HepG2 (cell line): ENCODE measurements at regions not wholly inside any gene's neighbourhood (a gene's known extent, or its start where the extent isn't known, plus 50 kb on each side); places are given as distances from the start of the nearest gene placed in this dataset.

Experiments
- ATAC-seq: fragments of 200-7000 bp; cut with Tn5 transposase; 3 replicates; pipeline ENCODE4 v1.9.1; 2020; ENCODE audit warnings: mild to moderate bottlenecking, moderate library complexity
- BruUV-seq: library from RNA; stranded (reverse); fragments of 400-500 nt; replicated peaks from 2 replicates; lab custom pipeline; 2021; lab: Mats Ljungman, UMichigan
- CTCF ChIA-PET: fragments of 300-600 bp; formaldehyde crosslinking; extraction: SDS; loops from one replicate; lab custom pipeline; 2021; ENCODE audit warnings: low total read pairs, inconsistent platforms, low intra/inter-chr PET ratio; lab: Yijun Ruan, JAX
- POLR2A ChIA-PET: fragments of 350-600 bp; sonication (Branson Sonifier 250); formaldehyde crosslinking; loops from one replicate; lab custom pipeline; 2020; ENCODE audit warnings: antibody characterized with exemption, inconsistent platforms; lab: Yijun Ruan, JAX
- DNase-seq: peaks from one replicate; pipeline ENCODE4 v3.0.0-alpha.2; 2015; ENCODE audit warnings: low spot score
- FAIRE-seq: peaks from 3 replicates; lab custom pipeline; 2011; peaks lifted over from hg19 to GRCh38; lab: Jason Lieb, UNC
- H2AFZ ChIP-seq: one replicate; pipeline ENCODE4 v1.6.1; 2011; ENCODE audit warnings: low read length, inconsistent platforms
- H3K27ac ChIP-seq: fragments of 300-600 bp; 3 replicates; pipeline ENCODE4 v1.8.0; 2011; ENCODE audit warnings: mixed run types, mild to moderate bottlenecking, mixed read lengths, low read length, inconsistent platforms; ENCODE audit not compliant: insufficient read depth; ENCODE audit errors: extremely low read length
- H3K27me3 ChIP-seq, 2 experiments: fragments of 200-600 bp in 1 of 2; 2 replicates in 1 of 2; 3 replicates in 1 of 2; pipeline versions ENCODE4 v1.6.0 to v1.8.0; 2011; ENCODE audit warnings: low read length in 2 of 2, mild to moderate bottlenecking in 2 of 2, moderate library complexity in 2 of 2, inconsistent platforms in 1 of 2; ENCODE audit not compliant: insufficient read depth in 2 of 2, control insufficient read depth in 1 of 2
- H3K36me3 ChIP-seq, 2 experiments: fragments of 200-600 bp in 1 of 2; replicated peaks in 1 of 2; 2 replicates in 1 of 2; 3 replicates in 1 of 2; pipeline versions ENCODE4 v1.5.1 to v1.8.0; 2011; ENCODE audit warnings: low read length in 2 of 2, inconsistent platforms in 1 of 2; ENCODE audit not compliant: insufficient read depth in 2 of 2, control insufficient read depth in 1 of 2
- H3K4me1 ChIP-seq: 2 replicates; pipeline ENCODE4 v1.5.1; 2012; ENCODE audit warnings: low read length, inconsistent platforms; ENCODE audit not compliant: insufficient read depth
- H3K4me2 ChIP-seq: 2 replicates; pipeline ENCODE4 v1.6.0; 2011; ENCODE audit warnings: low read depth, low read length, inconsistent platforms
- H3K4me3 ChIP-seq, 3 experiments: fragments of 200-600 bp in 1 of 3; sonication (generic), shearing (Covaris generic) in 1 of 3; replicated peaks in 1 of 3; 2 replicates each; pipeline ENCODE4 v1.5.1; 2011 to 2016; ENCODE audit warnings: low read length in 3 of 3, inconsistent platforms in 2 of 3, low read depth in 2 of 3, mild to moderate bottlenecking in 2 of 3, control low read depth in 1 of 3, mixed read lengths in 1 of 3; ENCODE audit not compliant: insufficient read depth in 1 of 3
- H3K79me2 ChIP-seq: one replicate; pipeline ENCODE4 v1.6.1; 2011; ENCODE audit warnings: low read length, inconsistent platforms; ENCODE audit not compliant: insufficient read depth
- H3K9ac ChIP-seq: 2 replicates; pipeline ENCODE4 v1.6.0; 2011; ENCODE audit warnings: mild to moderate bottlenecking, low read depth, low read length, inconsistent platforms; ENCODE audit not compliant: insufficient read depth
- H3K9me3 ChIP-seq: 2 replicates; pipeline ENCODE4 v1.5.1; 2012; ENCODE audit warnings: mild to moderate bottlenecking, low read length
- H4K20me1 ChIP-seq: 2 replicates; pipeline ENCODE4 v1.6.0; 2011; ENCODE audit warnings: inconsistent platforms, mild to moderate bottlenecking, low read length, moderate library complexity; ENCODE audit not compliant: insufficient read depth
- DMAP1 ChIP-seq: IDR thresholded peaks from 2 replicates; pipeline ENCODE4 v1.6.1; 2016
- ELF4 ChIP-seq: sonication (generic); formaldehyde crosslinking; IDR thresholded peaks from 2 replicates; pipeline ENCODE4 v1.5.0; 2020; ENCODE audit warnings: missing genetic modification reagents, mild to moderate bottlenecking, moderate library complexity, borderline replicate concordance
- FLYWCH1 ChIP-seq: sonication (generic); formaldehyde crosslinking; IDR thresholded peaks from 2 replicates; pipeline ENCODE4 v1.8.1; 2023; ENCODE audit warnings: mild to moderate bottlenecking, missing genetic modification reagents
- HNF4G ChIP-seq, 2 experiments: sonication (generic) in 1 of 2; formaldehyde crosslinking in 1 of 2; IDR thresholded peaks; 2 replicates each; pipeline versions ENCODE4 v1.4.0 to v1.6.1; 2011 to 2020; ENCODE audit warnings: borderline replicate concordance in 2 of 2, low read depth in 2 of 2, mild to moderate bottlenecking in 2 of 2, low read length in 1 of 2, missing genetic modification reagents in 1 of 2, moderate library complexity in 1 of 2
- MEF2D ChIP-seq: sonication (generic); formaldehyde crosslinking; IDR thresholded peaks from 2 replicates; pipeline ENCODE4 v1.5.1; 2020; ENCODE audit warnings: mild to moderate bottlenecking, missing genetic modification reagents
- MLLT10 ChIP-seq: sonication (generic); formaldehyde crosslinking; IDR thresholded peaks from 2 replicates; pipeline ENCODE4 v1.4.0; 2020; ENCODE audit warnings: missing genetic modification reagents
- MLX ChIP-seq: IDR thresholded peaks from 2 replicates; pipeline ENCODE4 v1.6.1; 2016
- SMARCE1 ChIP-seq: fragments of 450-650 bp; IDR thresholded peaks from 2 replicates; pipeline ENCODE4 v1.6.1; 2017; ENCODE audit warnings: borderline replicate concordance
- SP140L ChIP-seq: sonication (generic); formaldehyde crosslinking; IDR thresholded peaks from 2 replicates; pipeline ENCODE4 v1.4.0; 2020; ENCODE audit warnings: missing genetic modification reagents, borderline replicate concordance
- SPEN ChIP-seq: sonication (generic); formaldehyde crosslinking; IDR thresholded peaks from 2 replicates; pipeline ENCODE4 v1.5.1; 2020; ENCODE audit warnings: low read depth, mild to moderate bottlenecking, missing genetic modification reagents
- ZBTB33 ChIP-seq: sonication (generic); formaldehyde crosslinking; IDR thresholded peaks from 2 replicates; pipeline ENCODE4 v1.4.0; 2020; ENCODE audit warnings: missing genetic modification reagents
- ZNF572 ChIP-seq: sonication (generic); formaldehyde crosslinking; IDR thresholded peaks from 2 replicates; pipeline ENCODE4 v1.5.1; 2020; ENCODE audit warnings: mild to moderate bottlenecking, missing genetic modification reagents
- ZNF672 ChIP-seq: sonication (generic); formaldehyde crosslinking; IDR thresholded peaks from 2 replicates; pipeline ENCODE4 v1.8.1; 2022; ENCODE audit warnings: missing genetic modification reagents
- ZNF816 ChIP-seq: sonication (generic); formaldehyde crosslinking; IDR thresholded peaks from 2 replicates; pipeline ENCODE4 v1.8.0; 2022; ENCODE audit warnings: missing genetic modification reagents, mild to moderate bottlenecking, borderline replicate concordance
- WGBS: methylation state at CpG from one replicate; pipeline ENCODE4 v1.1.6; 2017; ENCODE audit warnings: low lambda C conversion rate; 5-methylcytosine and 5-hydroxymethylcytosine counted together
- in situ Hi-C: cut with HindIII; loops from 2 replicates; pipeline ENCODE4 v1.10.0; 2017; ENCODE audit warnings: low pct_unique_long_range_greater_than_20kb; ENCODE audit not compliant: extremely low pct_ligation_motif_present
- intact Hi-C: fragments of 100-400 bp; cut with micrococcal nuclease; formaldehyde crosslinking; loops from one replicate; pipeline ENCODE4 v1.10.0; 2022; ENCODE audit not compliant: unreplicated experiment
- TF ChIP-seq, protein P1 (sequence below): sonication (generic); formaldehyde crosslinking; IDR thresholded peaks from 2 replicates; pipeline ENCODE4 v1.8.1; 2022; ENCODE audit warnings: mild to moderate bottlenecking, missing genetic modification reagents
- TF ChIP-seq, protein P2 (sequence below): sonication (generic); formaldehyde crosslinking; IDR thresholded peaks from 2 replicates; pipeline ENCODE4 v1.8.1; 2023; ENCODE audit warnings: missing genetic modification reagents, inconsistent platforms, borderline replicate concordance

DNA sequence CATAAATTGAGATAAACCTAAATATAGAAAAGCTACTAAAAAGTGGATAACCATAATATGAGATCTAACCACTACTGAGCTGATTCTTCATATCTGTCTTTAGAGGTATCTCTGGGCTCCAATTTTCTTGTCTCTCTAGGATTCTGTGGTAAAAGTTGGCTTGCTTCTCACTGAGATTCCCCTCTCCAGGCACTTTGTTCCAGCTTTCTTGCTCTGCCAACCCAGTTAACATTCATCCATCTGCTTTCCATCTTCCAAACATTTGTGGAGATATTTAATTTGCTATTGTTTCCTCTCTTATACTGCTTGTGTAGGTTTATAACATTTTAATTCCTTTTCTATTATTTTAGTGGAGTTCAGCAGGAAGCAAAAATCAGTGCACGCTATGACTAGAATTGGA, 97.6 kb upstream of the LMCD1 start:
- BruUV-seq, result no TSS peak
- in situ Hi-C loops (no loop called here), intact Hi-C loops (no loop called here)
- H3K27me3 ChIP-seq, result no peaks in the 10 kb centered on the region
- TF ChIP-seq ZNF816, result no peak
- no peak for TF ChIP-seq SMARCE1
- TF ChIP-seq, protein P1, sequence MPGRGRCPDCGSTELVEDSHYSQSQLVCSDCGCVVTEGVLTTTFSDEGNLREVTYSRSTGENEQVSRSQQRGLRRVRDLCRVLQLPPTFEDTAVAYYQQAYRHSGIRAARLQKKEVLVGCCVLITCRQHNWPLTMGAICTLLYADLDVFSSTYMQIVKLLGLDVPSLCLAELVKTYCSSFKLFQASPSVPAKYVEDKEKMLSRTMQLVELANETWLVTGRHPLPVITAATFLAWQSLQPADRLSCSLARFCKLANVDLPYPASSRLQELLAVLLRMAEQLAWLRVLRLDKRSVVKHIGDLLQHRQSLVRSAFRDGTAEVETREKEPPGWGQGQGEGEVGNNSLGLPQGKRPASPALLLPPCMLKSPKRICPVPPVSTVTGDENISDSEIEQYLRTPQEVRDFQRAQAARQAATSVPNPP (CRISPR knock-in tag), result no peak
- no peak for TF ChIP-seq SPEN (CRISPR knock-in tag)
- no peak for TF ChIP-seq ELF4 (CRISPR knock-in tag)
- no peak overlapping the region for H3K4me2 ChIP-seq
- H3K79me2 ChIP-seq, result no peaks in the 10 kb centered on the region
- peaks cover 5% of the 10 kb centered on the region; the same call in 1 of the 2 replicates for H3K9me3 ChIP-seq
- no peaks in the 10 kb centered on the region for H4K20me1 ChIP-seq
- ATAC-seq (no peak), DNase-seq (no peak), FAIRE-seq (no peak)
- H2AFZ ChIP-seq, result no peak overlapping the region
- no peak overlapping the region for H3K9ac ChIP-seq
- H3K27ac ChIP-seq, result no peak overlapping the region
- no peaks in the 10 kb centered on the region for H3K4me1 ChIP-seq
- CTCF ChIA-PET, result no interaction called here
- POLR2A ChIA-PET, result no interaction called here
- H3K4me3 ChIP-seq, result no peak overlapping the region
- WGBS, result 36% methylated on average over 1 of the region's 1 CpG
- H3K36me3 ChIP-seq, result no peaks in the 10 kb centered on the region

- DNase-seq (no peak), ATAC-seq (no peak), FAIRE-seq (no peak)
- Histone ChIP-seq H3K4me2 (no peak overlapping the region), H3K4me3 (no peak overlapping the region), H3K36me3 (no peaks in the 10 kb centered on the region), H4K20me1 (no peaks in the 10 kb centered on the region), H3K4me1 (no peaks in the 10 kb centered on the region), H3K9me3 (peaks cover 5% of the 10 kb centered on the region; the same call in 1 of the 2 replicates), H3K9ac (no peak overlapping the region), H3K79me2 (no peaks in the 10 kb centered on the region), H2AFZ (no peak overlapping the region), H3K27me3 (no peaks in the 10 kb centered on the region), H3K27ac (no peak overlapping the region)
- CTCF ChIA-PET, result no interaction called here
- POLR2A ChIA-PET, result no interaction called here
- intact Hi-C loops (no loop called here), in situ Hi-C loops (no loop called here)
- WGBS, result 52% methylated on average over 2 of the region's 2 CpGs
- no TSS peak for BruUV-seq
- no peak for TF ChIP-seq MLX (CRISPR knock-in tag)
- TF ChIP-seq ZBTB33 (CRISPR knock-in tag), result no peak
- no peak for TF ChIP-seq ZNF672 (CRISPR knock-in tag)
- TF ChIP-seq MEF2D, result no peak
- no peak for TF ChIP-seq MLLT10 (CRISPR knock-in tag)
- TF ChIP-seq, protein P2, sequence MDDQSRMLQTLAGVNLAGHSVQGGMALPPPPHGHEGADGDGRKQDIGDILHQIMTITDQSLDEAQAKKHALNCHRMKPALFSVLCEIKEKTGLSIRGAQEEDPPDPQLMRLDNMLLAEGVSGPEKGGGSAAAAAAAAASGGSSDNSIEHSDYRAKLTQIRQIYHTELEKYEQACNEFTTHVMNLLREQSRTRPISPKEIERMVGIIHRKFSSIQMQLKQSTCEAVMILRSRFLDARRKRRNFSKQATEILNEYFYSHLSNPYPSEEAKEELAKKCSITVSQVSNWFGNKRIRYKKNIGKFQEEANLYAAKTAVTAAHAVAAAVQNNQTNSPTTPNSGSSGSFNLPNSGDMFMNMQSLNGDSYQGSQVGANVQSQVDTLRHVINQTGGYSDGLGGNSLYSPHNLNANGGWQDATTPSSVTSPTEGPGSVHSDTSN (CRISPR knock-in tag), result no peak
- TF ChIP-seq FLYWCH1 (CRISPR knock-in tag), result no peak
- no peak for TF ChIP-seq SP140L (CRISPR knock-in tag)
- TF ChIP-seq DMAP1 (CRISPR knock-in tag), result no peak
- no peak for TF ChIP-seq HNF4G (IDR thresholded peaks at IDR 0.05; ENCODE audit: borderline replicate concordance, low read depth, low read length)
- TF ChIP-seq HNF4G (CRISPR knock-in tag; IDR thresholded peaks at IDR 0.05; ENCODE audit: borderline replicate concordance, low read depth), result no peak
- TF ChIP-seq ZNF572 (CRISPR knock-in tag), result no peak
These were observed 96.5 kb upstream of the LMCD1 start for GRCh38 chr3:8405144-8405543.
